ENCODE measurements at regions not wholly inside any gene's neighbourhood (a gene's known extent, or its start where the extent isn't known, plus 50 kb on each side); places are given as distances from the start of the nearest gene placed in this dataset.
"Not testable (repeated sequence)": the region's sequence is repeated elsewhere in the genome, so short reads cannot be mapped to it uniquely, and the experiment has no call there.

DNA sequence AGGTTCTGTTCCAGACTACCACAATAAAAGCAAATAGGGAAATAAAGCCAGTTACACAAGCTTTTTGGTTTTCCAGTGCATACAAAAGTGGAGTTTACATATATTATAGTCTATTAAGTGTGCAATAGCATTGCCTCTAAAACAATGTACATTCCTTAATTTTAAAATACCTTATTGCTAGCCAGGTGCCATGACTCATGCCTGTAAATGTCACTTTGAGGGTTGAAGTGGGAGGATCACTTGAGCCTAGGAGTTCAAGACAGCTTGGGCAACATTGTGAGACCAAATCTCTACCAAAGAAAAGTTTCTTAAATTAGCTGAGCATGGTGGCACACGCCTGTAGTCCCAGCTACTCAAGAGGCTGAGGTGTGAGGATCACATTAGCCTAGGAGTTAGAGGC lies 52.9 kb upstream of the IMP4 start:
- H3K27ac ChIP-seq, result no peak overlapping the region
- H3K4me3 ChIP-seq, result no peak overlapping the region

- peak overlapping the region in 1 of 7 experiments; percentile 18 for H3K4me3 ChIP-seq
- H3K27ac ChIP-seq, result no peak overlapping the region
Observed at GRCh38 chr2:130288467-130289403, 54.0 kb upstream of the IMP4 start.

GRCh38 chr2:130287656-130288026 lies 55.1 kb upstream of the IMP4 start:
- H3K4me3 ChIP-seq, result no peak overlapping the region

GRCh38 chr2:130286983-130287655 lies 55.6 kb upstream of the IMP4 start:
- no peak overlapping the region for H3K4me3 ChIP-seq
- H3K27ac ChIP-seq, result no peak overlapping the region

More at GRCh38 chr2:130287656-130288026, 55.1 kb upstream of the IMP4 start:
- no peak overlapping the region for H3K27ac ChIP-seq

DNA sequence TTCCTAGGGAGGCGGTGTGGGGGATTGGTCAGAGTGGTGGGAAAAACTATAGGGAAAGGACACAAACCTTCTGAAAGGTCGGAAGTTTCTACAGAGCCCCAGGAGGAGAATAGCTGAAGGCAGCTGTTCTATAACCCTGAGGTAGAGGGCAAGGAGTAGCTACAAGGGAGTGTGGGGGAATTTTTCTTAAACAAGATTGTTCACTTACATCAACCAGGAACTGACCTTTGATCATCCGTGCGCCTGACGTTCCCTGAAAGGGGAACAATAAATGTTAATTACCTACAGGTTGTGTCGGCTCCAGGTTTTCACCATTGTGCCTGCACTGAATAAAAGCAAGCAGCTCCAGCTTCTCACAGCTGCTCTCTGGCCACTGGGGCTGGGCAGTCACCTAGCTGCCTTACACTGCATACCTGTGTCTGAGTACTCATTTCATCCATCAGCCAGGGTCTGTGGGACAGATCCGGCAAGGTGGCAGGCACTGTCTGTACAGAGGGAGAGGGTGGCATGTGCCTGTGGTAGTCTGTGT lies 59.3 kb upstream of the IMP4 start:
- not testable (repeated sequence) for H3K4me3 ChIP-seq, H3K27ac ChIP-seq

GRCh38 chr2:130279551-130279950 lies 63.1 kb upstream of the IMP4 start:
- not testable (repeated sequence) for H3K27ac ChIP-seq, H3K4me3 ChIP-seq

DNA sequence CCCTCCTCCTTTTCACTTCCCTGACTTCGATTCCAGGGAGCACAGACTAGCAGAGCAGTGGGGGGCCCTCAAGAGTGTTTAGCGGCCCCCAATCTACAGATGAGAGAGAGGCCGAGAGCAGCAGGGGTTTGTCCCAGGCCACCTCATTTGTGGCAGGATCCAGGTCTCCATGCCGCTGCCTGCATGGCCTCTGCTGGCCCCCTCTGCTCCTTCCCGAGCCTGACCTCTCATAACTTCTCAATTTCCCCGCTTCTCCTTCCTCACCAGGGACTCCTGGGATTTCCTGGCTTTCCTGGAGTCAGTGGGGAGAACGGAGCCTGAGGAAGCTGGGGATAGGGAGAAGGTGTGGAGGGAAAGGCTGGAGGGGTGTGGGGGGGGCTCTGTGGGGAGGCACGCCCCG lies 70.1 kb upstream of the TUBA3E start:
- H3K4me3 ChIP-seq, result not testable (repeated sequence)

DNA sequence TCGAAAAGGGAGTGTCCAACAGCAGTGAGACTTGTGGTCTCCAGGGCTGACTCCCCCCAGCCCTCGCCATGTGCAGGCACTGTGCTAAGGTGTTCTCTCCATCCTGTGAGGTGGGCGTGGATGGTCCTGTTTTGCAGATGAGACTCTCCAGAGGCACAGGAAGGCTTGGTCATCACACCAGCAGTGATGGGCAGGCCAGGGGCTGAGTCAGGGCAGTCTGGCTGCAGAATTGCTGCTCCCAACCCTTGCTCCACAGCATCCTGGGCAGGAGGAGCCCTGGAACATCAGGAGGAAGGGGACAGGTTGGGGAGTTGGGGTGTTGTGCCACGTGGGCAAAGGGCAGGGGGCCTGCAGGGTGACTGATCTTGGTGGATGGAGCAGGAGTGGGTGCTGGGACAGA lies 69.3 kb upstream of the TUBA3E start:
- H3K4me3 ChIP-seq, H3K27ac ChIP-seq: not testable (repeated sequence)

More for the DNA sequence above, 70.1 kb upstream of the TUBA3E start:
- H3K27ac ChIP-seq, result not testable (repeated sequence)

GRCh38 chr2:130266836-130267235 lies 68.6 kb upstream of the TUBA3E start:
- H3K4me3 ChIP-seq, H3K27ac ChIP-seq: not testable (repeated sequence)

GRCh38 chr2:130265570-130266247 lies 67.5 kb upstream of the TUBA3E start:
- not testable (repeated sequence) for H3K27ac ChIP-seq, H3K4me3 ChIP-seq

- H3K4me3 ChIP-seq, H3K27ac ChIP-seq: not testable (repeated sequence)
Observed at GRCh38 chr2:130264901-130265320, 66.7 kb upstream of the TUBA3E start.

DNA sequence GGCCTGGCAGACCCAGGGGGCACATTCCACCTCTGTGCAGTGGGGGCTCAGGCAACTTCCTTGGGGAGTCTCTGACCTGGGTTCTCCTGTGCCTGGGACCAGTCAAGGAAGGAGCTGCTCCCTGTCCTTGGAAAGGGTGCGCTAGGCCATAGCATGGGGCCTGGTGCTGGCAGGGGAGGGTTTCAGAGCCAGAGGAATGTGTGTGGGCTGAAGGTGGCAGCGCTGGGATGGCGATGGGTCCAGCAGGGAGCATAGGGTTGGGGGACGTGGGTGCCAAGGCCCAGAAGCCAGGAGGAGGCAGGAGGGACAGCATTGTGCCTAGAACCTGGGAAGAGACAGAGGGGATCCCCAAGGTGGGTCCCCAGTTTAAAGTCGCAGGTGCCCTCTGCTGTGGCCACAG lies 66.3 kb upstream of the TUBA3E start:
- H3K27ac ChIP-seq, result no peak overlapping the region
- H3K4me3 ChIP-seq, result no peak overlapping the region

DNA sequence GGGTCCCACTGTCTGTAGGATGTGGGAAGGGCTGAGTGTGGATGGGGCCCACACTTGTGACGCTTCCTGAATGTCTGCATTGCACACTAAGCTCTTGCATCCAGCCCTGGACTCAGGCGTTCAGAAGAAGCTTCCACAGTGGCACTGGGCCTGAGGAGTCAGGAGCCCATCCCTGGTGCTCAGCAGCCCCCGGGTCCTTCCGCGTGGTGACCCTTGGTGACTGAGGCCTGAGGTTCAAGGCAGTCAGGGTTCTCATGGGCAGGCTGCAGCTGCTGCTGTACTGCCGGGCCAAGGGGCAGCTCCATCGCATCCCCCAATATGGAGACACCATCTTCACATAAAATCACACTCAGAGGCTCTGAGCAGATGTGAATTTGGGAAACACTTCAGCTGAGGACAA lies 65.8 kb upstream of the TUBA3E start:
- Histone ChIP-seq H3K27ac (no peak overlapping the region), H3K4me3 (no peak overlapping the region)

GRCh38 chr2:130263606-130264005 lies 65.4 kb upstream of the TUBA3E start:
- H3K27ac ChIP-seq, result no peak overlapping the region
- H3K4me3 ChIP-seq, result no peak overlapping the region

GRCh38 chr2:130261970-130262760 lies 63.9 kb upstream of the TUBA3E start:
- Histone ChIP-seq H3K4me3 (no peak overlapping the region), H3K27ac (no peak overlapping the region)

GRCh38 chr2:130261099-130261498 lies 62.9 kb upstream of the TUBA3E start:
- Histone ChIP-seq H3K27ac (no peak overlapping the region), H3K4me3 (no peak overlapping the region)

DNA sequence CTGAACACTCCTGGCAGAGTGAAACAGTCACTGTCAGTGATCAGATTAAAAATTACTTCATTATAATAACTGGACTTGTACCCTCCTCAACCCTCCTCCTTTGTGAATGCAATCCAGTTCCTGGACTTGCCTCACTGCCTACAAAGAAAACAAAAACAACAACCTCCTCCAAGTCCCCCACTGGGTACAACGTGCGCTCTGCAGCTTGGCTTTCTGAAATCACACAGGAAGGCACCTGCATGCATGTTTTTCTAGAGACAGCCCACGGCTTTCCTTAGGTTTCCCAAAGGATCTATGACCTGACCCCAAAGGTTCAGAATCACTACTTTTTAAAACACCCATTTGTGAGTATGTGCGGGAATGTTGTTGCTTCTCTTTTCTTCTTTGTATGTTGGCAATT lies 61.4 kb upstream of the TUBA3E start:
- Histone ChIP-seq H3K4me3 (no peak overlapping the region), H3K27ac (no peak overlapping the region)

DNA sequence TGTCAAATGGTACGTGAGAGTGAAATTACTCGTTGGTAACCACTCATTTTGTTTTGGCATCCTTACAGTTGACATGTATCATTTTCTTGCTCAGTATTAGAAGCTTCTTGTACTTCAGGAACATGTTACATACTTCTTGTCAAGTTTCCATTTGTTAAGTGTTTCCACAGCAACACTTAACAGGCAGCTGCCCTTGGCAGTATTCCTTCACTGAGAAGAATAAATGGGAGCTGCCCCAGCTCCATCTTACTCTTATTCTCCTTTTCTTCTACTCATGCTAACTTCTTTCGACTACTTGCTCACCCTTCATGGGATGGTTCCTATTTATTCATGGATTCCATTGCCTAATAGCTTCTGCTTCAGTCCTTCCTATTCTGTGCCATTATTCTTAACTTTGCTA lies 60.1 kb upstream of the TUBA3E start:
- no peak overlapping the region for H3K27ac ChIP-seq
- H3K4me3 ChIP-seq, result no peak overlapping the region

GRCh38 chr2:130252880-130253645 lies 54.8 kb upstream of the TUBA3E start:
- Histone ChIP-seq H3K27ac (peak overlapping the region in 2 of 21 experiments; percentile 50 to 68), H3K4me3 (peak overlapping the region; percentile 11 to 40 (median 26))
